Osteocyte (in vitro differentiated cells): ENCODE measurements at regions not wholly inside any gene's neighbourhood (a gene's known extent, or its start where the extent isn't known, plus 50 kb on each side); places are given as distances from the start of the nearest gene placed in this dataset.

Source experiments
- DNase-seq: peaks from one replicate; pipeline ENCODE4 v3.0.0; 2021; ENCODE audit warnings: mixed read lengths; ENCODE audit not compliant: unreplicated experiment; ENCODE audit errors: extremely low spot score
- H3K27ac Mint-ChIP-seq: one replicate; pipeline ENCODE4 v1.8.0; 2021; ENCODE audit warnings: mild to moderate bottlenecking, mixed read lengths; ENCODE audit not compliant: unreplicated experiment
- H3K27me3 Mint-ChIP-seq: one replicate; pipeline ENCODE4 v1.8.0; 2021; ENCODE audit warnings: mixed read lengths; ENCODE audit not compliant: unreplicated experiment
- H3K36me3 Mint-ChIP-seq: one replicate; pipeline ENCODE4 v1.8.0; 2021; ENCODE audit warnings: mixed read lengths; ENCODE audit not compliant: unreplicated experiment
- H3K4me1 Mint-ChIP-seq: one replicate; pipeline ENCODE4 v1.8.0; 2021; ENCODE audit warnings: mixed read lengths; ENCODE audit not compliant: unreplicated experiment
- H3K4me3 Mint-ChIP-seq: one replicate; pipeline ENCODE4 v1.8.0; 2021; ENCODE audit warnings: mild to moderate bottlenecking, moderate library complexity, mixed read lengths; ENCODE audit not compliant: unreplicated experiment
- H3K9me3 Mint-ChIP-seq: one replicate; pipeline ENCODE4 v1.8.0; 2021; ENCODE audit warnings: mixed read lengths; ENCODE audit not compliant: unreplicated experiment
- TF ChIP-seq, protein P1 (sequence below): fragments of 200-600 bp; sonication (generic); IDR thresholded peaks from 2 replicates; pipeline ENCODE4 v1.5.0; 2021; ENCODE audit warnings: antibody characterized with exemption, mild to moderate bottlenecking, moderate library complexity

DNA sequence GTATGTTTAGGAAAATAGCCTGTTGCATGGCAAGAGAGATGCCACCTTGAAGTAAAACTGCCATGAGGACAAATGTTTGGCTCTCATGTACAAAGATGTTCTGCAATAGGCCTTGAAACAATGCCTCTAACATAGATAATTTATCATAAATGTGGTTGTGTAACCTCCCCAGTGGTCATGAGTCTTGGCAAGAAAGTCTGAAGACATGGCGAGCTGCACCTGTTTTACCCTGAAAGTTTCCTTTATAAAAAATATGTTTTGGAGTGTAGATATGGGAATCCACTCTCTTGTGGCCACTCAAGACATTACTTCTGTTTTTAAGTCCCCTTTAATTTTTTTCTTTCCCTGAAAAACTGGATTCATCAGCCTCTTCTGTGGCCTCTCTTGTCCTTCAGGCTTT is 2217.1 kb downstream of the NCAM2 start:
- Mint-ChIP-seq H3K4me3 (no peak overlapping the region), H3K9me3 (peaks cover 6% of the 10 kb centered on the region), H3K4me1 (no peaks in the 10 kb centered on the region)

More for the DNA sequence above, 2217.1 kb downstream of the NCAM2 start:
- Mint-ChIP-seq H3K36me3 (no peaks in the 10 kb centered on the region), H3K27me3 (no peaks in the 10 kb centered on the region), H3K27ac (no peak overlapping the region)
- no peak for DNase-seq
- TF ChIP-seq, protein P1, sequence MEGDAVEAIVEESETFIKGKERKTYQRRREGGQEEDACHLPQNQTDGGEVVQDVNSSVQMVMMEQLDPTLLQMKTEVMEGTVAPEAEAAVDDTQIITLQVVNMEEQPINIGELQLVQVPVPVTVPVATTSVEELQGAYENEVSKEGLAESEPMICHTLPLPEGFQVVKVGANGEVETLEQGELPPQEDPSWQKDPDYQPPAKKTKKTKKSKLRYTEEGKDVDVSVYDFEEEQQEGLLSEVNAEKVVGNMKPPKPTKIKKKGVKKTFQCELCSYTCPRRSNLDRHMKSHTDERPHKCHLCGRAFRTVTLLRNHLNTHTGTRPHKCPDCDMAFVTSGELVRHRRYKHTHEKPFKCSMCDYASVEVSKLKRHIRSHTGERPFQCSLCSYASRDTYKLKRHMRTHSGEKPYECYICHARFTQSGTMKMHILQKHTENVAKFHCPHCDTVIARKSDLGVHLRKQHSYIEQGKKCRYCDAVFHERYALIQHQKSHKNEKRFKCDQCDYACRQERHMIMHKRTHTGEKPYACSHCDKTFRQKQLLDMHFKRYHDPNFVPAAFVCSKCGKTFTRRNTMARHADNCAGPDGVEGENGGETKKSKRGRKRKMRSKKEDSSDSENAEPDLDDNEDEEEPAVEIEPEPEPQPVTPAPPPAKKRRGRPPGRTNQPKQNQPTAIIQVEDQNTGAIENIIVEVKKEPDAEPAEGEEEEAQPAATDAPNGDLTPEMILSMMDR = no peak
